Vagina (tissue), 2 donors: ENCODE measurements at regions not wholly inside any gene's neighbourhood (a gene's known extent, or its start where the extent isn't known, plus 50 kb on each side); places are given as distances from the start of the nearest gene placed in this dataset.

Experiments used
- POLR2AphosphoS5 ChIP-seq, 2 donors: sonication (generic); formaldehyde crosslinking; IDR thresholded peaks; one replicate each; pipeline ENCODE4 v1.9.0; 2017; ENCODE audit warnings: antibody characterized with exemption in 2 of 2, mild to moderate bottlenecking in 2 of 2, low read depth in 1 of 2; ENCODE audit not compliant: insufficient read depth in 1 of 2
- TF ChIP-seq, protein P1 (sequence below), 3 experiments: fragments of 450-650 bp in 2 of 3; fragments of 200-600 bp in 1 of 3; sonication (generic) in 1 of 3; IDR thresholded peaks; one replicate each; pipeline ENCODE4 v1.5.1; 2017 to 2019; ENCODE audit warnings: antibody characterized with exemption in 3 of 3, mild to moderate bottlenecking in 2 of 3, moderate library complexity in 2 of 3

DNA sequence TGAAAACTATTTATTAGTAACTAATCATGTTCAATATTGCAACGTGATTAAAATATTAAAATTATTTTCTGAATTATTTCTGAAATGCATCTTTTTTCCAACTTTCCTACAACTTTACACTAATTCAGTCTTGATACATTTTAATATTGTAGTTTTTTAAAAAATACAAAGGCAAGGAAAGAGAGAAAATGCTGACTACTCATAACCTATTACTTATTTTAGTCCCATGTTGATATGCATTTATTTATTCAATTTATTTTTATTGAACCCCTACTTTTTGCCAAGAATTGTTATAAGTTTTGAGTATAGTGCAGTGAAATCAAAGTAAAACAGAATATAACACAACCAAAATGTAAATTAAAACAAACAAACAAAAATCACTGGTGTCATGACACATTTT, 978.2 kb downstream of the CDH9 start:
- TF ChIP-seq, protein P1, sequence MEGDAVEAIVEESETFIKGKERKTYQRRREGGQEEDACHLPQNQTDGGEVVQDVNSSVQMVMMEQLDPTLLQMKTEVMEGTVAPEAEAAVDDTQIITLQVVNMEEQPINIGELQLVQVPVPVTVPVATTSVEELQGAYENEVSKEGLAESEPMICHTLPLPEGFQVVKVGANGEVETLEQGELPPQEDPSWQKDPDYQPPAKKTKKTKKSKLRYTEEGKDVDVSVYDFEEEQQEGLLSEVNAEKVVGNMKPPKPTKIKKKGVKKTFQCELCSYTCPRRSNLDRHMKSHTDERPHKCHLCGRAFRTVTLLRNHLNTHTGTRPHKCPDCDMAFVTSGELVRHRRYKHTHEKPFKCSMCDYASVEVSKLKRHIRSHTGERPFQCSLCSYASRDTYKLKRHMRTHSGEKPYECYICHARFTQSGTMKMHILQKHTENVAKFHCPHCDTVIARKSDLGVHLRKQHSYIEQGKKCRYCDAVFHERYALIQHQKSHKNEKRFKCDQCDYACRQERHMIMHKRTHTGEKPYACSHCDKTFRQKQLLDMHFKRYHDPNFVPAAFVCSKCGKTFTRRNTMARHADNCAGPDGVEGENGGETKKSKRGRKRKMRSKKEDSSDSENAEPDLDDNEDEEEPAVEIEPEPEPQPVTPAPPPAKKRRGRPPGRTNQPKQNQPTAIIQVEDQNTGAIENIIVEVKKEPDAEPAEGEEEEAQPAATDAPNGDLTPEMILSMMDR (IDR thresholded peaks at IDR 0.05) = no peak
- no peak for TF ChIP-seq POLR2AphosphoS5 (IDR thresholded peaks at IDR 0.05; ENCODE audit: insufficient read depth in 1 of 2, low read depth in 1 of 2)
